ENCODE measurements at regions not wholly inside any gene's neighbourhood (a gene's known extent, or its start where the extent isn't known, plus 50 kb on each side); places are given as distances from the start of the nearest gene placed in this dataset.
"Not testable (repeated sequence)": the region's sequence is repeated elsewhere in the genome, so short reads cannot be mapped to it uniquely, and the experiment has no call there.

GRCh38 chr10:21292763-21293517, 232.5 kb downstream of the SKIDA1 start:
- peak; percentile 94 for DNase-seq (ENCODE audit: low spot score)

DNA sequence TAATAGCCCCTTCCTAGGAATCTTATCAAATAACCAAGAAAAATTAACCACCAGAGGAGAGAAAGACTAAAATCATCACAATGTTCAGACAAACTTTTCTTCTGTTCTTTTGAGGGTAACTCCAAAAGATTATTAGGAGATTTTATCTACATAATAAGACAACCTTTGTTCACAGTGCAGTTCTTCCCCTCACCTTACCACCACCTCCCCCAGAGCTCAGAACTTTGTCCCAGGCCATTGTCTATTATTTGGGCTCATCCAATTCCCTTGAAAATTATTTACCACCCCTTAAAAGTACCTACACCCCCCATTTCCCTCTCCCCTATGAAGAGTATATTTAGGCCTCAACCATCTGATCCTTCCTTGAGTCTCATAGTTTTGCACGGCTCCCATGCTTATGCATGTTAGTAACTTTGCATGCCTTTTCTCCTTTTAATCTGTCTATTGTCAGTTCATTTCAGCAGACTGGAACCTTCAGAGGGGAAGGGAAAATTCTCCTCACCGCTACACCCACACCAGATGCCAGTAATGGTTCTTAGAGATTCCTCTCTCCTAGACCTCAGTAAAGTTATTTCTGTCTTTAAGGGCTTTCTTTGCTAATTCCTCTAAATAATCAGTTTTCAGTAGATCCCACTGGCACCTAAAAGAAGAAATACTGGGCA, 234.9 kb downstream of the SKIDA1 start:
- DNase-seq (ENCODE audit: low spot score), result peak; percentile 50

- no peak for DNase-seq (ENCODE audit: low spot score)
Measured at GRCh38 chr10:21289961-21290360, 235.5 kb downstream of the SKIDA1 start.

DNA sequence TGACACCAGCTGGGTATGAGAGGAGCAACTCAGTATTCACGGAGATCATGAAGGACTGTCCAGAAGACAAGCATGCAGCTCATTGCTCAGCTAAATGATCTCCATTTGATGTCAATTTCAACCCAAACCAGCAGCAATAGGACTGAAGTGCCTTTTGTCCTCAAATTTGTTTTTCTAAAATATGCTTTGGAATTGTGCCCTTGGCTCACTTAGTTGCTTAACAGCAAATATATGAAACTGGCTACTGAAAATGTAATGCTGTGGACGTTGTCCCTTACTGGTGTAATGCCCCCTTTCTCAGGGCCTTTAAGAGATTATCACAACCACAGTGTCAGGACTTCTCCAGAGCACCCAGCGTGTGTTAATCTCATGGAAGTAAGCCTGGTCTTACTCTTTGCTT, 236.2 kb downstream of the SKIDA1 start:
- DNase-seq (ENCODE audit: low spot score), result no peak

DNA sequence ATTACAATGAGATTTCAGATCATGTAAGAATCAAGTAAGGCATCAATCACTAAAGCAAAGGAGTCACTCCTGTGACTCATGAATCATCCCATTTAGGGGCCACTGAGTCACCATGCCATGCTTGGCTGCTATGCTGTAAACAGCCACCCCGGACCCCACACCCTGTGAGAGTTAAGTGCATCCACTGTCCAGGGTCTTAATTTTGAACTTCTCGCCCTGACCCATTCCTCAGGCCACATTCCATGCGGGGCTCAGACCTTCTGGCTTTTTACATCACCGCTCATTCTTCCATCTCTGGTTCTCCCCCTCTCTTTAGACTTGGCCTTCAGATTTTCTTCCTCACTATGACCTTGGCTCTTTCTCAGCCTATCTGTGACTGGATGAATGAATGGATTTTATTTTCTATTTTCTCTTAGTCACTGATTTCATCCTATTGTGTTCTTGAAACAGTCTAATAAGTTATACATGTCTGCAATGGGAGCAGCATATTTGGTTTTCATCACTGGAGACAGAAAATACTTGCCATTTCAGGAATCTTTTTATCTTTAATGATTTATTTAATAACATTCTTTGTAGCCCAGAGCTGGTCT, 239.6 kb downstream of the SKIDA1 start:
- DNase-seq (ENCODE audit: low spot score), result peak; percentile 71

DNA sequence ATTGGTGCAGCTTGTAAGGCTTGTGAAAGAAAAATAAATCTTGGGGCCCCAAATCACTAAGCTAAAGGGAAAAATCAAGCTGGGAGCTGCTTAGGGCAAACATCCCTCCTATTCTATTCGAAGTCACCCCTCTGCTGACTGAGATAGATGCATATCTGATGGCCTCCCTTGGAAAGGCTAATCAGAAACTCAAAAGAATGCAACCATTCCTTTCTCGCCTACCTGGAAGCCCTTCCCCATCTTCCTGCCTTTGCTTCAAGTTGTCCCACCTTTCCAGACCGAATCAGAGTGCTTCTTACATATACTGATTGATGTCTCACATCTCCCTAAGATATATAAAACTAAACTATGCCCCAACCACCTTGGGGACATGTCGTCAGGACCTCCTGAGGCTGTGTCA, 240.3 kb downstream of the SKIDA1 start:
- DNase-seq (ENCODE audit: low spot score), result peak; percentile 50

DNA sequence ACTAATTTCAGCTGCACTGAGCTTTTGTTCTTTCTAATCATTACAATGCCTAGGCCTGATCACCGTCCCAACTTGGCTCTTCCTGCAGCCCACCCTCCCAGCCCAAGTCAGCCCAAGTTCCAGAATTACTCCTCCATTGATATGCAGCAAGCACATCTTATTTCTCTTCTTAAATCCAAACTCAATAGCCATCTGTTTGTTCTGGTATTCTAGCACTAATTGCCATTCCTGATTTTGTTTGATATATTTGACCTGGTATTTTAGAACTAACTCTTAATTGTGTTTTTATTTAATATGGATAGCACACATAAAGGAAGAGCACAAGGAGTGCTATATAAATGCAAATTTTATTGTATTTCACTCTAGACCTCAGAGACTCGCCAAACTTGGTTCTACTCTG, 241.2 kb downstream of the SKIDA1 start:
- DNase-seq (ENCODE audit: low spot score), result no peak

GRCh38 chr10:21283053-21283452, 242.4 kb downstream of the SKIDA1 start:
- DNase-seq (ENCODE audit: low spot score), result not testable (repeated sequence)

DNA sequence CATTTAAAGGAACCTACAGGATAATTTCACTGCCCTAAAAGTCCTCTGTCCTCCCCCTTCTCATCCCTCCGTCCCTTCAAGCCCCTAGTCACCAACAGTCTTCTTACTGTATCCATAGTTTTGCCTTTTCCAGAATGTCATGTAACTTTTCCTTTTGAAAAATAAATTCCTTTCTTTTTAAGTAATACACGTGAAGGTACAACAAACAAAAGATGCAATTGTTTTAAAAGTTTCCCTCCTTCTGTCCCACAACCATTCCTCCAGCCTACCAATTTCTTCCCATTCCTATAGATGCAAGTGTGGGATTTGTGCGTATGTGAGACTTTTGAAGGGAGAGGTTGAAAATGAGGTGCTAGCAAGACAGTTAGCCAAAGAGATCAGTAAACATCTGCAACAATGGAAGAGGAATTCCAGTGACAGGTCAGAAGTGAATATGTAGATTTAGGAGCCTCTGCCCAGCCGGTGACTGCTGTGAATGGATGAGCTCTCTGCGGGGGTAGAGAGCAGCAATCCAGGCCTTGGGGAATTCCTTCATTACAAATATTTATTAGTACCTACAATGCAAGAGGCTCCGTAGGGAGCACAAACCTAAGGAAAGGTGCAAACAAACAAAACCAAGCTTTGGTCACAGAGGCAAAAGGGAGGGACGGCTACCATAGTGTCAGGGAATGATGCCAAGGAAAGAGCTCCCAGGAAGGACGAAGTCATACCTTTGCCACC, 243.6 kb downstream of the SKIDA1 start:
- peak; percentile 53 for DNase-seq (ENCODE audit: low spot score)

DNA sequence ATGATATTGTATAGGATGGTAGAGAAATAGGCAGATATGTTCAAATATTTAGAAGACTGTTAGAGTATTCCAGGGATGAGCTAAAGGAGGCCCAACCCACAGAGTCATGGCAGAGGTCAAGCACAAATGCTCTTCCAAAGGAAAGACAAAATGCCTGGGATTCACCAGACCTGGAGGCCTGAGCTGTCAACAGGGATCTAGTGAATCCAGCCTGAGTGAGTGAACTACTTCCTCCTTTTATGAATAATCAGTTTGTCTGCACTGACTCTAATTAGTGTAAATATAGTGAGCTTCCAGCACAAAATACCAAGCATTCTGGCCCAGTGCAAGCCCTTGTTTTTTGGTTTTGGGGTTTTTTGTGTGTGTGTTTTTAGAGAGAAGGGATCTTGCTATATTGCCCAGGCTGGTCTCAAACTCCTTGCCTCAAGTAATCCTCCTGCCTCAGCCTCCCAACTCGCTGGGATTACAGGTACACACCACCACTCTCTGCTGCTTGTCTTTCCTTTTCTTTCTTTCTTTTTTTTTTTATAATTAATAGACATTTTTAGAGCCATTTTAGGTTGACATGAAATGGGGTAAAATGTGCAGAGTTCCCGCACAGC, 244.4 kb downstream of the SKIDA1 start:
- DNase-seq (ENCODE audit: low spot score), result no peak

DNA sequence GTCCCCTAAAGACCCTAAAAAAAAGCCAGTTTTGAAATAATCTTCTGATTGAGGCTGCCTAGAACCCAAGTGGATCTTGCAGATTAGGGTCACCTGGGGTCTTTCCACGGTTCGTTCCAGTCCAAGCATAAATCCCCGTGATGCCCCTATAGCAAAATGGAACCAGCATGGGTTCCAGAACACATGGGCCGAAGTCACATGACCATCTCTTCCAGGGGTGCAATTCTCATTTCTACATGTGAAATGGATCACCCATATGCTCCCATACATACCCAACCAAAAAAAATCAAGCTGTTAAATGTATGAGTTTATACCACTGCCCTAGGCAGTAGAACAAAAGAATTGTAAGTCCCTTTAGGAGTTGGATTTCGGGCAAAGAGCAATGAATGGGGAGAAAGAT, 245.4 kb downstream of the SKIDA1 start:
- no peak for DNase-seq (ENCODE audit: low spot score)

DNA sequence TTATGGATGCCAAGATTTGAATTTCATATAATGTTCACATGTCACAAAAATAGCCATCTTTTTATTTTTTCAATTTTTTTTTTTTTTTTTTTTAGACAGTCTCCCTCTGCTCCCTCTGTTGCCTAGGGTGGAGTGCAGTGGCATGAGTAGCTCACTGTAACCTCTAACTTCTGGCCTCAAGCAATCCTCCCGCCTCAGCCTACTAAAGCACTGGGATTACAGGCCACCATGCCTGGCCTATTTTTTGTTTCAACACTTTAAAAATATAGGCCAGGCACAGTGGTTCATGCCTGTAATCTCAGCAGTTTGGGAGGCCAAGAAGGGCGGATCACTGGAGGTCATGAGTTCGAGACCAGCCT, 246.3 kb downstream of the SKIDA1 start:
- DNase-seq (ENCODE audit: low spot score), result no peak

GRCh38 chr10:21278491-21279216, 246.8 kb downstream of the SKIDA1 start:
- peak; percentile 90 for DNase-seq (ENCODE audit: low spot score)

DNA sequence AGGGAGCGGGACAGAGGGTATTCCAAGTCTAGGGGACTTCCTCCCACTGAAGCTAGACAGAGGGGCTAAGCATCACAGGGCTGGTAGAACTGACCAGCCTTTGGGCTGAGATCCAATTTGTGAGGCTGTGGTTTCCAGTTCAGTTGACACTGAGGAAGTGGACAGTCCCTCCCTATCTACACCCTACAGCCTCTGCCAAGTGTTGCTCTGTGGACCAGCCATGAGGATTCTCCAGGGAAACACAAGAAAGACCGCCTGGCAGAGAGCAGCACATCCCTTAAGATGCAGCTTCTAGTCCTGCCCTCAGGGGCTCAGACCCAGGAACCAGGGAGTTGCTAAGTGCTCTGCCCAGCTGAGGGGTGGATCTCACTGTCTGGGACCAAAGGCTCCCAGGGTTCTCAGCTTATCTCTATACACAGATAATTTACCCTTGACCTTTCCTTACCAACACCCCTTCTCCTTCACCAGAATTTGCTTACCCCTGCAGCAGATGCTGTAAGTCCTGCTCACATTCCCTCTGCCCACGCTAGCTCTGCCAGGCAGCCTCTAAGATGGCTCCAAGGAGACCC, 252.0 kb downstream of the SKIDA1 start:
- DNase-seq (ENCODE audit: low spot score), result no peak

DNA sequence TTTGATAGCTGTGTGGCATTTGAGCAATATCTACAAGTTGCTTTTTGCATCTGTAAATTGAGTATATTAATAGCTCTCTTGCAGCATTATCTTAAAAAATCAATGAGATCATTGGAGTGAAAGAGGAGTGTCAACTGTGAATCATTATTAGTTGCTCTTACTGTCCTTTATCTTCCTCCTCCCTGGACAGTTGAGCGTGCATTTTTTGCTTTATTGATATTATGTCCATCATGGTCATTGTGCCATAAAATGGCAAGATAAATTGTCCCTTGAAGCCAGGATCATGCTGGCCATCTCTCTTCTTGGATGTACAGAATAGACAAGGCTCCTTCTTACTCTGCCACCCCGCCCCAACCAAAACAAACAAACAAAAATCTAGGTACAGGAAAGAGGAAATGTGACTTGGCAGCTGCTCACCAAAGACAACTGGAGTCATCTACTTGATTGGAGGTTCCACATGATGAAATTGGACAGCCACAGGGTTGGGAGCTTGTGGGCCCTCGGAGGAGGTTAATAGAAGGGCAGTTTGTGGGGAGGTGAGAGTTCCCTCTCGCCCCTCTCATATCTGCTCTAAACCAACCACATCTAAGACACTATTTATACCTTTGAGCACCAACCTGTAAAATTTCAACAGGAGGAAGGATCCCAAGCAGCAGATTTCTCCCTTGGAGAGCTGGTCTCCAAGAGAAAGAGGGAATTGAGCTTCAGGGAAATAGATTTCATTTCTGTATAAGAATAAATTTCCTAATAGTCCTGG, 252.7 kb downstream of the SKIDA1 start:
- DNase-seq (ENCODE audit: low spot score), result no peak

DNA sequence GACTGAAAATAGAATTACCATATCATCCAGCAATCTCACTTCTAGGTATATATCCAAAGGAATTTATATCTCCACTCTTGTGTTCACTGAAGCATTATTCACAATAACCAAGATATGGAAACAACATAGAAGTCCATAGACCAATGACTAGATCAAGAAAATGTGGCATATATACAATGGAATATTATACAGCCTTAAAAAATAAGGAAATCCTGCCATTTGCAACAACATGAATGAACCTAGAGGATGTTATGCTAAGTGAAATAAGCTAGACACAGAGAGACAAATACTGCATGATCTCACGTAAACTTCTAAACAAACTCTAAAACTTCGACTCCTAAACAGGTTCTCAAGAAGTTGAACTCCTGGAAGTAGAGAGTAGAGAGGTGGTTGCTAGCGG, 254.5 kb downstream of the SKIDA1 start:
- no peak for DNase-seq (ENCODE audit: low spot score)

- no peak for DNase-seq (ENCODE audit: low spot score)
Measured at GRCh38 chr10:21269289-21269688, 256.2 kb downstream of the SKIDA1 start.

DNA sequence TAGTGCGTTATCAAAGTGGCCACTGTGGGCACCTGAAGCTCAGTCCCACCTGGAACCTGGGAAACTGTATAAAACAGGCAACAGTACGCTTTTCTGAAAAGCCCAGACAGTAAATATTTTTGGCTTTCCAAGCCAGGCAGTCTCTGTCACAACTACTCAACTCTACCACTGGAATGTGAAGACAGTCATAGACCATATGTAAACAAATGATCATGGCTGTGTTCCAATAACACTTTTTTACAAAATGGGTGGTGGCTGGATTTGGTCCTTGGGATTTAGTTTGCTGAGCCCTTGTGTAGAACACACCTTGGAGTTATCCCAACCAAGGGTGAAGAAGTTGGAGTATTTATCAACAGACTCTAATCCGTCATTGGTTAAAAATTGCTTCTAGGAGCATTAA, 259.9 kb downstream of the SKIDA1 start:
- DNase-seq (ENCODE audit: low spot score), result no peak

GRCh38 chr10:21264271-21264670, 261.2 kb downstream of the SKIDA1 start:
- DNase-seq (ENCODE audit: low spot score), result no peak

DNA sequence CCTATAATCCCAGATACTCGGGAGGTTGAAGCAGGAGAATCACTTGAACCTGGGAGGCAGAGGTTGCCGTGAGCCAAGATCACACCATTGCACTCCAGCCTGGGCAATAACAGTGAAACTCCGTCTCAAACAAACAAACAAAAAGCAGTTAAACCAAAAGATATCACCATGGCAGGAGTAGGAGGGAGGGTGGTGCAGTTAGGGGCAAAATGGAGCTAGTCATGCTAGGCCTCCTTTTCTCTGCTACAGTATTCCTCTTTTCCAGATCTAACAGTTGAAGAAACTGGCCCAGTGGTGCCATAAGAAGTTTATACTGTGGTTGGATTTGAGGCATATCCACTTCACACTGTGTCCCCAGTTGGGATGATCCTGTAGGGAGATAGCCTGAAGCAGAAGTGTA, 261.6 kb downstream of the SKIDA1 start:
- no peak for DNase-seq (ENCODE audit: low spot score)
